ENCODE measurements at regions not wholly inside any gene's neighbourhood (a gene's known extent, or its start where the extent isn't known, plus 50 kb on each side); places are given as distances from the start of the nearest gene placed in this dataset.
A peak's percentile ranks its signal among the peaks of the same experiment; 100 is the strongest.
"Not testable (repeated sequence)": the region's sequence is repeated elsewhere in the genome, so short reads cannot be mapped to it uniquely, and the experiment has no call there.

DNA sequence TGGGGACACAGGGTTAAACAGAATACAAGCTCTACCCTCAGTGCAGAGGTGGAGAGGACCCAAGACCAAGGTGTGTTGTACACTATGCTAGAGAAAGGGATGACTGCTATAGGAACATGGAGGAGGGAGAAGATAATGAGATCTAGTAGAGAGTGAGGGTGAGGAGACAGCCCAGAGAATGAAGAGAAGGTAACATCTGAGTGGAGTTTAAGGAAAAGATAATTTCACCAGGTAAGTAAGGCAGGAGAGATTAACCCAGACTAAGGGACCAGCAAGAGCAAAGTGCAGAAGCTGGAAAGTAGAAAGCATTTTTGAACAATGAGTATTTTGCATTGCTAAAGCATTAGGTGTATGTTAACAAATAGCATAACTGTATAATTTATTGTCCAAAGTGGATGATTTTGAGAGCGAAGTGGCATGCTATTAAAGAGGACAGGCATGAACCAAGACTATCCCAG lies 128.8 kb downstream of the RASSF10 start:
- peak; percentile 35 for DNase-seq

DNA sequence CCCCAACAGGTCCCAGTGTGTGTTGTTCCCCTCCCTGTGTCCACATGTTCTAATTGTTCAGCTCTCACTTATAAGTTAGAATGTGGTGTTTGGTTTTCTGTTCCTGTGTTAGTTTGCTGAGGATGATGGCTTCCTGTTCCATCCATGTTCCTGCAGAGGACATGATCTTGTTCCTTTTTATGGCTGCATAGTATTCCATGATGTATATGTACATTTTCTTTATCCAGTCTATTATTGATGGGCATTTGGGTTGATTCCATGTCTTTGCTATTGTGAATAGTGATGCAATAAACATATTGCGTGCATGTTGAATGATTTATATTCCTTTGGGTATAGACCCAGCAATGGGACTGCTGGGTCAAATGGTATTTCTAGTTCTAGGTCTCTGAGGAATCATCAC lies 130.0 kb downstream of the RASSF10 start:
- not testable (repeated sequence) for DNase-seq

- peak; percentile 92 for DNase-seq
Observed at GRCh38 chr11:13140028-13140870, 131.1 kb downstream of the RASSF10 start.

DNA sequence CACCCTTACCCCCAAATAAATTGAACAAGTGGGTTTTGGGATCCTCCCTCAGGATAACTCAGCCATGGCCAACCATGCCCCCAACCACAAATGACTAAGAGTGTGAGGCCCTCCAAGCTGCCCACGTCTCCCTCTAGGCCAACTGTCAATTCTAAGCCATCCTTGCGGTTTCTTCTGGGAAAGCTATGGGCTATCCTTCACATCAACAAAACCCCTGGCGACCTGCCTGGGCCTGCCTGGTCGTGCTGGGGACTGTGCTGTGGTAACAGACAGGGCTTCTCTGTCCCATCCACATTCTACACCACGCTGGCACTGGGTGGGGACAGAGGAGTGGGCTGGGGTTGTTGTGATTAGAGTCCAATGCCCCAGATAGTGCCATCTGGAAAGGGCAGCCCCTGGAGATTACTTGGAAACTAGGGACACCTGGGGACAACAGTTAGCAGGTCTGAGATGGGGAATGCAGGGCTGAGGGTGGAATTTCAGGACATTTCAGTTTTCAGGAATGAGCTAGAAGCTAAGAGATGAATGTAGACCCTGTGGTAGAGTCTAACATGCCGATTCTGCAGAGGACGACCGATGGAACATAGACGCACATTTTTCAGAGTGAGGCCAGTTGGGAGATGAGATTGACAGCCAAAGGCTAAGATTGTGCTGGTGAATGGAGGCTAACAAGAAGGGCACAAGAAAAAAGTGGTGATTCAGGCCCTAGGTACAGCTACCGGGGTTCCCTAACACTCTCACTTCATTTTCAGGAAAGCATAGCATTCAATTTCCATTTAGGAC lies 131.9 kb downstream of the RASSF10 start:
- DNase-seq: peak; percentile 14

- DNase-seq: no peak
Observed at GRCh38 chr11:13141731-13142709, 132.9 kb downstream of the RASSF10 start.

DNA sequence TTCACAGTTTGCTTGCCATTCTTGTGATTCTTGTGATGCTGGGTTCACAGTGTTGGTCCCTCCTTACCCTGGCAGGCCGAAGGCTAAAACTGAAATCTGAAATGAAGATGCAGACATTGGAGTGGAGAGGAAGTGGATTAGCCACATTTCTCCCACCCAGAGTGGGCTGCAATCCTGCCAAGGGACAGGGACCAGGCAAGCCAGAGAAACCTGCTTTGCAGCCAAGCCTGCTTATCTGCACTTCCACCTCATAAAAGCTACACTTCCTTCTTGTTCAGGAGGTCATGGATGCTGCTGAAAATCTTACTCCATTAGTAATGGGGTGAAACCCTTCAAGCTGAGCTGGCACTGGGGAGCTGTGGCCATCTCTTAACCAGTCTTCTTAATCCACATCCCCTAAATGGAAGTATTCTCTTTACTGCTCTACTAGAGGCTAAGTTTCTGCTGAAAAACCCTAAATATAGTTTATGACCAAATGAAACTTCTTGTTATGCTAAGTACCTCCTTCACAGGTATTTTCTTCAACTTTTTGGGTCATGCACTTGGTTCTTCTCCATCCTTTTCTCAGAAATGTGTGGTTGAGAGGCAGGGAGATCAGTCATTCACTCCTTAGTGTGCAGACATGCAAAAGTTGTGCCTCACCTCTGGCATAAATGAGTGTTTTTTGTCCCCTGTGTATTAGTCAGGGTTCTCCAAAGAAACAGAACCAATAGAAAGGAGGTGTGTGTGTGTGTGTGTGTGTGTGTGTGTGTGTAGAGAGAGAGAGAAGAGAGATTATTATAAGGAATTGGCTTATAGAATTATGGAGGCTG lies 133.9 kb upstream of the BMAL1 start:
- DNase-seq: no peak

DNA sequence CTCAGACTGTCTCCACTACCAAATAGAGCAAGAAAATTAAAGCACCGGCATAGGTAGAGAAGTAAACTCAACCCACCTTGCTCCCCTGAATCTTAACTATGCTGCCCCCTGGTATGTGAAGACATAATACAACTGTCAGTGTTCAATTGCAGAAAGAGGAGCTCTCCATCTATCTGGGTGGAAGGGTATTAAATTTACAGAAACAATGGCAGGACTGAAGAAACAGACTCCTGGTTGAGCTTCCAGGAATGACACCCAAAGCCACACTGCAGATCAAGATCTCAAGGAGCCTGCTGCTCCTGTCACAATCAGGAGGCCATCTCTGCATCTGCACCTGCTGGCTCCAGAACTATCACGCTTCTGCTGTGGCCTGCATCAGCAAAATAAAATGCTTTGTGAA lies 132.1 kb upstream of the BMAL1 start:
- DNase-seq: no peak

DNA sequence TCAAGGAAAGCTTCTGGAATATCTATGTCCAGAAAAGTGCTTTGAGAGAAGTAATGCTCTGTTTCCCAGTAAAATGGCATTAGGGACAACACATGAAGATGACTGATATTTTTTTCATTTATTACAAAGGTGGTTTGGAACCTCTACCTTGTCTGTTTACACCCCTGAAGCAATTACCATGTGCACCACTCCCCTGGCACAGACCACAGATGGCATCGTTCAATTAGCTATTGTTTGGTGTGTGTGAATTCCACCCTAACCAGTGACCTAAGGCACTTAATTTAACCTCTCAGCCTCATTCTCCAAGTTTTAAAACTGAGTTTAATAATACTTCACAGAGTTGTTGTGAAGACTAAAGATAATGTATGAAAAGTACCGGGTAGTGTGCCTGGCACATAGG lies 127.6 kb upstream of the BMAL1 start:
- DNase-seq: no peak

DNA sequence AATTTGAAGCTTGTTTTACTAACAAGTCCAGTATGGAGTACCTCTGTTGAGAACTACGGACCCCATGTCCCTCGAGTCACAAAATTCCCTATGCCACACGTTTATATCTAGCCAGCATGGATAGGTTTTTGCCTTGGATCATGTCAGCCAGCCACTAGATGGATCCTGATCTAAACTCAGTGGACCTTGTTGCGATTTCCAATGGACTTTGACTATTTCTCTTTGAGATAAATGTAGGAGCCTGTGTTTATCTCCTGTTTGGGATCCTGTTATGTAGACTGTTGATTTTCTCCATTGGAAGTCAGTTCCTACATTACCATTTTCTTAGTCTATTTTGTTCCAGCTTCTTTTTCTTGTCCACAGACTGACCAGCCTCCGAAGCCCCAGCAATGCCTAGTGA lies 127.1 kb upstream of the BMAL1 start:
- DNase-seq: no peak

DNA sequence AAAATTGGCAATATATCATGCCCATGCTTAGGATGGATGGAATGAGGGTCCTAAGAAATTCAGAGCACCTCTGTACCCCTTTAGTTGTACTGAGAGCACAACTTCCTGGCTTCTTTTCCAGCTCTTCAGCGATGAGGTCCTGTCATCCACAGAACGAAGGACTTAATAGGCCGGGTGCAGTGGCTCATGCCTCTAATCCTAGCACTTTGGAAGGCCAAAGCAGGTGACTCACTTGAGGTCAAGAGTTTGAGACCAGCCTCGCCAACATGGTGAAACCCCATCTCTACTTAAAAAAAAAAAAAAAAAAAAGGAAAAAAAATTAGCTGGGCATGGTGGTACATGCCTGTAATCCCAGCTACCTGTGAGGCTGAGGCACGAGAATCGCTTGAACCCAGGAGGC lies 125.3 kb upstream of the BMAL1 start:
- no peak for DNase-seq

DNA sequence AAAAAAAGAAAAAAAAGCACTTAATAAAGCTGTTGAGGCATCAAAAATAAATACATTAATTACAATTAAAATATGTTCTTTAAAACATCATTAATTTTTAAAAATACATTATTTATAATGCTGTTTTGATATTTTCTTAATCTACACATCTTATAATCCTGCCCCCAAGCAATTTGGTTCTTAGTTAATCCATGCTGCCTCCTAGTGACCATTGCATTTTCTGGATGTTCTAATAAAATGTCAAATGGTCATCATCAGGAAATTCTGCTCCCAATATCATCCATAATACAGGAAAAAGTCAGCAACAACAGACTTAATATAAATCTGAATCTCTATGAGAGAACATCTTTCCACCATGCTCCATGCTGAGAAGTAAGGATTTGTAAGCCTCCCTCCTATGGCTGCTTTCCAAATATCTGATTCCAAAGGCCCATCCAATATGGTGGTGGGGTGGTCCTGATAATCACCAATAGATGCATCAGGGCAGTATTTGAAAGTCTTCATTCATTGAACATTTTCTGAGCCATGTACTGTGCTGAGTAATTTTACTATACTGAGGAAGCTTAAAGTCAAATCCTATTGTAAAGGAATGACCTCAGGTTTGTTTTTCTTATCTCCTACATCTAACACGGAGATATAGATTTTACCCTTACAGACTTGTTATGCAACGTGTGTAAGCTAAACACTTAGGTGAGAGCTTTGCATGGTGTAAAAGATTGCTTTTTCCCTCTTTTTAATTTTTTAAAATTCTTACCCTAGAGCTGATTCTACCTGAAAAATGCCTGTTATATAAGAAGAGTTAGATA lies 124.7 kb upstream of the BMAL1 start:
- peak; percentile 22 for DNase-seq

DNA sequence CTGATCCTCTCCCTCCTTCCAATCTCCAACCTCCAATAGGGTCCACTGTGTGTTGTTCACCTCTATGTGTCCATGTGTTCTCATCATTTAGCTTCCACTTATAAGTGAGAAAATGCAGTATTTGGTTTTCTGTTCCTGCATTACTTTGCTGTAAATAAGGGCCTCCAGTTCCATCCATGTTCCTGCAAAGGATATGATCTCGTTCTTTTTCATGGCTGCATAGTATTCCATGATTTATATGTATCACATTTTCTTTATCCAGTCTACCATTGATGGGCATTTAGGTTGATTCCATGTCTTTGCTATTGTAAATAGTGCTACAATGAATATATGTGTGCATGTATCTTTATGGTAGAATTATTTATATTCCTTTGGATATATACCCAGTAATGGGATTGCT lies 123.2 kb upstream of the BMAL1 start:
- not testable (repeated sequence) for DNase-seq

- DNase-seq: no peak
Observed at GRCh38 chr11:13160346-13160745, 117.2 kb upstream of the BMAL1 start.

DNA sequence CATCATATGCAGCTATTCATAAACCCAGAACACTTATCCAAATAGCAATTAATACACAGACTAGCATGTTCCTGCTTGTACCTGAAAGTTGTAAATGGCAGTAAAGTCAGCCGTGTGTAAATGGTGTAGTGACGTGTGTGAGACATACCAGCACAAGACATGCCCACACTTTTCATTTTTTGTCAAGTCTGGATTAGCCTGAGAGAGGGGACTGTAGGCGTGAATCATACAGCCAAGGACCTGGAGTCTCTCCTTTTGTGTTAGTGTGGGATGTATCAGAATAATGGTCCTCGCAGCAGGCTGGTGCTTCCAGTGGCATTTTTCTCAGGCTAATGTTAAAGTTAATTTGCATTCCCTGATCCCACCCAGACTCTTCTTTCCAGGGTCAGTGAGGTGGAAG lies 116.8 kb upstream of the BMAL1 start:
- DNase-seq: no peak

- DNase-seq: no peak
Observed at GRCh38 chr11:13163158-13163557, 114.4 kb upstream of the BMAL1 start.

DNA sequence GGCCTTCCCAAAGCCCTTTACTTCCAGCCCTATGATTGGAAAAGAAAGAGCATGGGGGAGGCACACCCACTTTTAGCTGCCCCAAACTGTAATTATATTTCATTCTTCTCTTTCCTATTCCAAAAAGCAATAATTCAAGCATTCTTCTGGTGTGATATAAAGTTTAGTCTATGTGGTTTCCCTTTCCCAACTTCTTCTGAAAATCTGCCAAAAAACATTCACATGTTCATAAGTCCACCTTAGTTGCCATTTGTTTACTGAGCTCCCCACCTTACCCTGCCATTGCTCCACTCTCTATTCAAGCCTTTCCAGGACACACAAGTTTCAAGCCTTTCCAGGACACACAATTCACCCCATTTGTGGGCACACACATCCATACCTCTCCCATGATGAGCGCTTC lies 111.6 kb upstream of the BMAL1 start:
- peak; percentile 17 for DNase-seq

GRCh38 chr11:13168271-13168670 lies 109.3 kb upstream of the BMAL1 start:
- no peak for DNase-seq

GRCh38 chr11:13169709-13170108 lies 107.9 kb upstream of the BMAL1 start:
- peak; percentile 93 for DNase-seq

GRCh38 chr11:13174090-13174489 lies 103.5 kb upstream of the BMAL1 start:
- DNase-seq: no peak

GRCh38 chr11:13183094-13183825 lies 94.3 kb upstream of the BMAL1 start:
- peak; percentile 77 for DNase-seq

Measured in fibroblast of skin of right quadriceps (primary cell).